Transverse colon (tissue), 4 donors: ENCODE measurements at regions not wholly inside any gene's neighbourhood (a gene's known extent, or its start where the extent isn't known, plus 50 kb on each side); places are given as distances from the start of the nearest gene placed in this dataset.

Experiments
- DNase-seq: peaks from one replicate; pipeline ENCODE4 v3.0.0-alpha.2; 2019
- H3K27ac ChIP-seq, 4 donors: fragments of 200-600 bp; sonication (generic); 2 replicates each; pipeline ENCODE4 v1.5.1; 2016 to 2018; ENCODE audit warnings: inconsistent platforms in 4 of 4
- H3K27me3 ChIP-seq: fragments of 200-600 bp; sonication (generic); 2 replicates; pipeline ENCODE4 v1.5.1; 2017; ENCODE audit warnings: inconsistent platforms
- H3K36me3 ChIP-seq, 4 donors: fragments of 200-600 bp; sonication (generic); 2 replicates each; pipeline ENCODE4 v1.5.1; 2017 to 2019; ENCODE audit warnings: inconsistent platforms in 4 of 4
- H3K4me1 ChIP-seq, 4 donors: fragments of 200-600 bp; sonication (generic); 2 replicates each; pipeline ENCODE4 v1.5.1; 2017 to 2020; ENCODE audit warnings: inconsistent platforms in 4 of 4
- H3K4me3 ChIP-seq, 4 donors: fragments of 200-600 bp; sonication (generic); 1 replicate in 1 of 4; 2 replicates in 3 of 4; pipeline versions ENCODE4 v1.5.1 to v1.6.1; 2017 to 2019; ENCODE audit warnings: inconsistent platforms in 4 of 4
- H3K9me3 ChIP-seq, 2 donors: fragments of 200-600 bp; sonication (generic); 2 replicates each; pipeline ENCODE4 v1.5.1; 2017 to 2019; ENCODE audit warnings: inconsistent platforms in 2 of 2
- CTCF ChIP-seq, 5 experiments: fragments of 200-600 bp in 3 of 5; fragments of 450-650 bp in 2 of 5; sonication (generic) in 3 of 5; IDR thresholded peaks; 1 replicate in 2 of 5; 2 replicates in 3 of 5; pipeline ENCODE4 v1.5.1; 2016 to 2017; ENCODE audit warnings: antibody characterized with exemption in 5 of 5, inconsistent platforms in 3 of 5, mild to moderate bottlenecking in 2 of 5, moderate library complexity in 1 of 5
- EP300 ChIP-seq: sonication (generic); formaldehyde crosslinking; IDR thresholded peaks from one replicate; pipeline ENCODE4 v1.6.1; 2017; ENCODE audit warnings: antibody characterized with exemption, low read depth
- POLR2A ChIP-seq: fragments of 450-650 bp; IDR thresholded peaks from one replicate; pipeline ENCODE4 v1.6.1; 2016; ENCODE audit warnings: antibody characterized with exemption, mild to moderate bottlenecking, moderate library complexity
- POLR2AphosphoS5 ChIP-seq, 3 donors: sonication (generic); formaldehyde crosslinking; IDR thresholded peaks; one replicate each; pipeline ENCODE4 v1.6.1; 2016; ENCODE audit warnings: antibody characterized with exemption in 3 of 3
- WGBS, 2 donors: methylation state at CpG; one replicate each; pipeline ENCODE4 v1.1.5; 2018; ENCODE audit warnings: low coverage in 1 of 2; 5-methylcytosine and 5-hydroxymethylcytosine counted together
- in situ Hi-C, 4 donors: fragments of 200-750 bp; cut with MboI; loops; one replicate each; pipeline versions ENCODE4 v1.15.0 to v1.15.1; 2017; ENCODE audit warnings: low sequenced_read_pairs in 3 of 4, low pct_ligation_motif_present in 1 of 4, low pct_unique_long_range_greater_than_20kb in 1 of 4
- intact Hi-C: fragments of 100-400 bp; cut with DNase I; formaldehyde crosslinking; loops from one replicate; pipeline ENCODE4 v1.15.1; 2023; ENCODE audit warnings: low total_unique reads

- no peak overlapping the region for H3K4me3 ChIP-seq
- in situ Hi-C loops, result no loop called here
- no peak overlapping the region for H3K27ac ChIP-seq
- H3K9me3 ChIP-seq, result no peaks in the 10 kb centered on the region
- TF ChIP-seq POLR2AphosphoS5 (IDR thresholded peaks at IDR 0.05) (no peak), CTCF (IDR thresholded peaks at IDR 0.05) (no peak), POLR2A (no peak), EP300 (no peak)
- H3K27me3 ChIP-seq, result no peaks in the 10 kb centered on the region
- no peaks in the 10 kb centered on the region for H3K36me3 ChIP-seq
- intact Hi-C loops, result no loop called here
- DNase-seq, result no peak
- 69 to 74% methylated on average over 2 of the region's 2 CpGs for WGBS, 2 donors
- H3K4me1 ChIP-seq, result no peaks in the 10 kb centered on the region
These were observed 404.2 kb downstream of the DNAH5 start for GRCh38 chr5:13540168-13540750.

GRCh38 chr5:13536933-13537332, 407.6 kb downstream of the DNAH5 start:
- in situ Hi-C loops, result no loop called here
- Histone ChIP-seq H3K9me3 (no peaks in the 10 kb centered on the region), H3K4me3 (no peak overlapping the region), H3K4me1 (no peaks in the 10 kb centered on the region), H3K27me3 (no peaks in the 10 kb centered on the region), H3K27ac (no peak overlapping the region), H3K36me3 (no peaks in the 10 kb centered on the region)
- no peak for DNase-seq
- 73 to 79% methylated on average over 5 of the region's 5 CpGs for WGBS, 2 donors
- TF ChIP-seq EP300 (no peak), CTCF (IDR thresholded peaks at IDR 0.05) (no peak), POLR2A (no peak), POLR2AphosphoS5 (IDR thresholded peaks at IDR 0.05) (no peak)
- intact Hi-C loops, result no loop called here

GRCh38 chr5:13533833-13534232, 410.7 kb downstream of the DNAH5 start:
- Histone ChIP-seq H3K27me3 (no peaks in the 10 kb centered on the region), H3K9me3 (no peaks in the 10 kb centered on the region), H3K4me3 (no peak overlapping the region), H3K27ac (no peak overlapping the region), H3K36me3 (no peaks in the 10 kb centered on the region), H3K4me1 (no peaks in the 10 kb centered on the region)
- TF ChIP-seq POLR2A (no peak), CTCF (IDR thresholded peaks at IDR 0.05) (no peak), EP300 (no peak), POLR2AphosphoS5 (IDR thresholded peaks at IDR 0.05) (no peak)
- in situ Hi-C loops (no loop called here), intact Hi-C loops (no loop called here)
- 56 to 58% methylated on average over 2 of the region's 2 CpGs for WGBS, 2 donors
- no peak for DNase-seq

- no peaks in the 10 kb centered on the region for H3K27me3 ChIP-seq
- H3K36me3 ChIP-seq, result no peaks in the 10 kb centered on the region
- no peak overlapping the region for H3K4me3 ChIP-seq
- no peaks in the 10 kb centered on the region for H3K4me1 ChIP-seq
- H3K27ac ChIP-seq, result no peak overlapping the region
- H3K9me3 ChIP-seq, result no peaks in the 10 kb centered on the region
- DNase-seq, result no peak
- intact Hi-C loops, result no loop called here
- in situ Hi-C loops, result no loop called here
- WGBS, 2 donors, result 40% methylated on average over 1 of the region's 1 CpG
- TF ChIP-seq CTCF (IDR thresholded peaks at IDR 0.05), result no peak
- no peak for TF ChIP-seq POLR2A
- TF ChIP-seq POLR2AphosphoS5 (IDR thresholded peaks at IDR 0.05), result no peak
- no peak for TF ChIP-seq EP300
These were observed 415.2 kb downstream of the DNAH5 start for GRCh38 chr5:13529300-13529699.
